OCI-LY7 (cell line): ENCODE measurements at regions not wholly inside any gene's neighbourhood (a gene's known extent, or its start where the extent isn't known, plus 50 kb on each side); places are given as distances from the start of the nearest gene placed in this dataset.
A peak's percentile ranks its signal among the peaks of the same experiment; 100 is the strongest.

Source experiments
- BruUV-seq: library from RNA; stranded (reverse); fragments of 400-500 nt; replicated peaks from 2 replicates; lab custom pipeline; 2021; lab: Mats Ljungman, UMichigan
- CTCF ChIA-PET: fragments of 300-600 bp; sonication (Branson Sonifier 250); formaldehyde crosslinking; loops from one replicate; lab custom pipeline; 2022; ENCODE audit warnings: antibody characterized with exemption; ENCODE audit not compliant: unreplicated experiment; lab: Charles Lee
- POLR2A ChIA-PET: fragments of 300-600 bp; sonication (Branson Sonifier 250); formaldehyde crosslinking; loops from one replicate; lab custom pipeline; 2022; ENCODE audit warnings: antibody characterized with exemption; lab: Charles Lee
- DNase-seq: peaks from one replicate; pipeline ENCODE4 v3.0.0-alpha.2; 2015; ENCODE audit warnings: low spot score
- H2AFZ ChIP-seq: fragments of 200-600 bp; sonication (generic), shearing (Covaris generic); 2 replicates; pipeline ENCODE4 v1.6.1; 2014; ENCODE audit warnings: mild to moderate bottlenecking, antibody characterized with exemption, low read length, moderate library complexity
- H3K27ac ChIP-seq: fragments of 200-600 bp; sonication (generic); 2 replicates; pipeline ENCODE4 v1.5.1; 2014; ENCODE audit warnings: mixed run types, low read depth, mild to moderate bottlenecking, moderate library complexity, low read length, inconsistent platforms; ENCODE audit not compliant: poor library complexity, severe bottlenecking
- H3K36me3 ChIP-seq: fragments of 200-600 bp; sonication (generic); 2 replicates; pipeline ENCODE4 v1.6.1; 2014; ENCODE audit warnings: mild to moderate bottlenecking, antibody characterized with exemption, low read length, moderate library complexity, mixed read lengths; ENCODE audit not compliant: insufficient read depth
- H3K4me1 ChIP-seq: fragments of 200-600 bp; sonication (generic); 2 replicates; pipeline ENCODE4 v1.5.1; 2014; ENCODE audit warnings: mild to moderate bottlenecking, low read length; ENCODE audit not compliant: insufficient read depth, poor library complexity, severe bottlenecking
- H3K4me2 ChIP-seq: fragments of 200-600 bp; sonication (generic); 2 replicates; pipeline ENCODE4 v1.6.1; 2014; ENCODE audit warnings: mild to moderate bottlenecking, low read length
- H3K4me3 ChIP-seq: fragments of 200-600 bp; sonication (generic); 2 replicates; pipeline ENCODE4 v1.5.1; 2014; ENCODE audit warnings: mild to moderate bottlenecking, low read depth, low read length; ENCODE audit not compliant: poor library complexity, severe bottlenecking
- H3K79me2 ChIP-seq: fragments of 200-600 bp; sonication (generic); 2 replicates; pipeline ENCODE4 v1.6.1; 2016; ENCODE audit warnings: low read depth, mild to moderate bottlenecking, low read length, moderate library complexity, mixed read lengths; ENCODE audit not compliant: insufficient read depth
- H3K9me2 ChIP-seq: fragments of 200-600 bp; sonication (generic); 2 replicates; pipeline ENCODE4 v1.6.1; 2016; ENCODE audit warnings: mild to moderate bottlenecking, low read length, mixed read lengths; ENCODE audit not compliant: insufficient read depth
- H3K9me3 ChIP-seq: fragments of 200-600 bp; sonication (generic); 2 replicates; pipeline ENCODE4 v1.6.1; 2014; ENCODE audit warnings: mild to moderate bottlenecking, mixed run types, low read length, mixed read lengths
- H4K20me1 ChIP-seq: fragments of 200-600 bp; sonication (generic); 2 replicates; pipeline ENCODE4 v1.6.1; 2014; ENCODE audit warnings: mild to moderate bottlenecking, antibody characterized with exemption, low read length, moderate library complexity, mixed read lengths; ENCODE audit not compliant: insufficient read depth
- CTCF ChIP-seq: fragments of 200-600 bp; sonication (generic); conservative IDR thresholded peaks from 2 replicates; pipeline ENCODE4 v1.5.1; 2014; ENCODE audit warnings: mild to moderate bottlenecking, antibody characterized with exemption, low read length, moderate library complexity, mixed read lengths
- EZH2phosphoT487 ChIP-seq: fragments of 200-600 bp; sonication (generic); IDR thresholded peaks from 2 replicates; pipeline ENCODE4 v1.6.1; 2018; ENCODE audit warnings: low read depth, borderline replicate concordance, mild to moderate bottlenecking, mixed run types, antibody characterized with exemption, low read length, moderate library complexity, mixed read lengths
- intact Hi-C: fragments of 100-400 bp; cut with micrococcal nuclease; formaldehyde crosslinking; loops from one replicate; pipeline ENCODE4 v1.10.0; 2022; ENCODE audit not compliant: unreplicated experiment

DNA sequence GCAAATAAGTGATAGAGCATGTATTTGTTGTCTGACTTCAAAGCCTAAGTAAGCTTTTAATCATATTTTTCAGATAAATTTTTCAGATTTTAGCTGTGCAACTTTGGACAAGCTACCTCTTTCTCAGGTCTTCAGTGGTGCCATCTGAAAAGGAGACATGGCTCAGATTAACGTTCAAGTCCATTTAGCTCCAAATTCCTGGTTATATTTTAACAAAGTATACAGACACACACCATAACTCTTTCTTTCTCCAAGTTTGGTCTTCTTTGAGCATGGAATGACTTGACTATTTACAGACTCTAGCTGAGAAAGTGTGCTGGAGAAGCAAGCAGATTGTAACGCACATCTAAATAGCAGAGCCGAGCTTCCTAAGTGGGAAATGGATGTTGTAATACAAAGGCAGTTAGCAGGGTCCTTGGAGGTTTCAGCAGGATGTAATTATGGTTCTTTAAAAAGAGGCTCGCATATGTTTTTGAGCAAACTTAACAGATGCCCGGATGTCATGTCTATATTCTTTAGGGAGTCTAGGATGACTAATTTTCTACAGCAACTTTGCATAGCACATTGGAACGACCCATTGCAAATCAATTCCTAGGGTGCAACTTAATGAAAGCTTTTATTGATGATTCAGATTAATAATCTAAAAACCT, 128.1 kb upstream of the E2F8 start:
- CTCF ChIA-PET = no interaction called here

DNA sequence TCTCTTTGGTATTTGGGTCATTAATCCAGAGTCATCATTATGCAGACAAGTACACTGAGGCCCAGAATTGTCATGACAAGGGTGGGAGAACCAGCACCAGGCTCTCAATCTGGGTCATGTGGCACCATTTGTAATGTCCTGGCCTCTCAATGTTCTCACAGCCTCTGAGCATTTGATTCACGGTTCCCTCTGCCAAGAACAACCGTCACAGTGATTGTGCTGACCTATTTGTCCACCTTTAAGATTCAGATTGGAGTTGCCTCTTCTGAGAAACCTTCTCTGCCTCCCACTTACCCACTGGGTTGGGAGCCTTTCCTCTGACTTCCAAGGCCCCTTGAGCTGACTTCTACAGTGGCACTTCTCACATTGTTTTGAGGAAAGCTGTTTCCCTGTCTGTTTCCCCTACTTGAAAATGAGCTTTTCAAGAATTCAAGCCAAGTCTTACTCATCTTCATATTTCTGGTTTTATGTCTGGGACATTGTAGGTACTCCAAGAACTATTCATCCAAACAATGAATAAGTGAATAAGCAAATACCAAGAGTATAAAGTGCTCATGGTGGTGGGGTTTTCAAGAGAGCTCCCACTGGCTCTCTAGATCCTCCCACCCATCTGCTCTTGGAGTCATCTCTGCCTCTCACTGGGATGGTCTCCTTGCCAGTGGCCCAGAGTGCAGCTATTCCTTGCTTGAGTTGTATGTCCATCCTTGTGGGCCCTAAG, 126.4 kb upstream of the E2F8 start:
- no peak for TF ChIP-seq CTCF
- no peak for TF ChIP-seq EZH2phosphoT487
- Histone ChIP-seq H4K20me1 (no peaks in the 10 kb centered on the region), H3K9me3 (no peaks in the 10 kb centered on the region), H3K4me3 (no peak overlapping the region), H3K79me2 (no peaks in the 10 kb centered on the region), H3K27ac (no peak overlapping the region), H2AFZ (no peak overlapping the region), H3K4me1 (peaks cover 6% of the 10 kb centered on the region), H3K9me2 (no peaks in the 10 kb centered on the region), H3K4me2 (no peak overlapping the region), H3K36me3 (no peaks in the 10 kb centered on the region)
- no TSS peak for BruUV-seq
- ChIA-PET CTCF (no interaction called here), POLR2A (interaction anchor here (0.7 kb wide), 1 partner anchor 12 kb away, joined by 5 read pairs; no protein-coding TSS in a partner anchor)
- DNase-seq = no peak
- intact Hi-C loops = no loop called here

More for the DNA sequence above, 128.1 kb upstream of the E2F8 start:
- POLR2A ChIA-PET = interaction anchor here (0.7 to 1.9 kb wide), 2 partner anchors 12 to 20 kb away, joined by 3 to 4 read pairs; no protein-coding TSS in a partner anchor
- TF ChIP-seq EZH2phosphoT487 = no peak
- TF ChIP-seq CTCF = no peak
- H3K4me1 ChIP-seq = peaks cover 6% of the 10 kb centered on the region
- H2AFZ ChIP-seq = 0 out of 2 replicates have a peak overlapping the region, but pooled peaks have one; percentile 17
- intact Hi-C loops = no loop called here
- peak; percentile 22 for DNase-seq
- H3K4me3 ChIP-seq = no peak overlapping the region
- no peaks in the 10 kb centered on the region for H4K20me1 ChIP-seq
- no TSS peak for BruUV-seq
- no peak overlapping the region for H3K27ac ChIP-seq
- no peaks in the 10 kb centered on the region for H3K79me2 ChIP-seq
- no peaks in the 10 kb centered on the region for H3K9me3 ChIP-seq
- H3K4me2 ChIP-seq = no peak overlapping the region
- H3K36me3 ChIP-seq = no peaks in the 10 kb centered on the region
- no peaks in the 10 kb centered on the region for H3K9me2 ChIP-seq
